ENCODE measurements at regions not wholly inside any gene's neighbourhood (a gene's known extent, or its start where the extent isn't known, plus 50 kb on each side); places are given as distances from the start of the nearest gene placed in this dataset.

- DNase-seq, result no peak
- H3K27ac ChIP-seq, result no peak overlapping the region
- H3K36me3 ChIP-seq, result no peaks in the 10 kb centered on the region
- H3K9me3 ChIP-seq (ENCODE audit: severe bottlenecking), result no peaks in the 10 kb centered on the region
- TF ChIP-seq CTCF (IDR thresholded peaks at IDR 0.05; ENCODE audit: low read depth, low read length), result no peak
- H3K4me3 ChIP-seq (ENCODE audit: low read depth, low read length), result no peak overlapping the region
- peaks cover 5% of the 10 kb centered on the region for H3K27me3 ChIP-seq (ENCODE audit: insufficient read depth, low read depth, severe bottlenecking)
Observed at GRCh38 chr16:73288520-73288919, 240.6 kb upstream of the ZFHX3 start.

GRCh38 chr16:73287859-73288405, 240.0 kb upstream of the ZFHX3 start:
- no peak for DNase-seq
- H3K9me3 ChIP-seq (ENCODE audit: severe bottlenecking), result no peaks in the 10 kb centered on the region
- H3K27me3 ChIP-seq (ENCODE audit: insufficient read depth, low read depth, severe bottlenecking), result peaks cover 5% of the 10 kb centered on the region
- no peaks in the 10 kb centered on the region for H3K36me3 ChIP-seq
- H3K27ac ChIP-seq, result no peak overlapping the region
- no peak overlapping the region for H3K4me3 ChIP-seq (ENCODE audit: low read depth, low read length)
- TF ChIP-seq CTCF (IDR thresholded peaks at IDR 0.05; ENCODE audit: low read depth, low read length), result no peak

GRCh38 chr16:73286346-73287267, 238.7 kb upstream of the ZFHX3 start:
- DNase-seq, result no peak
- Histone ChIP-seq H3K27me3 (ENCODE audit: insufficient read depth, low read depth, severe bottlenecking) (peaks cover 2% of the 10 kb centered on the region), H3K9me3 (ENCODE audit: severe bottlenecking) (no peaks in the 10 kb centered on the region), H3K36me3 (no peaks in the 10 kb centered on the region), H3K4me3 (ENCODE audit: low read depth, low read length) (no peak overlapping the region), H3K27ac (no peak overlapping the region)
- no peak for TF ChIP-seq CTCF (IDR thresholded peaks at IDR 0.05; ENCODE audit: low read depth, low read length)

GRCh38 chr16:73285436-73286201, 237.7 kb upstream of the ZFHX3 start:
- no peak overlapping the region for H3K4me3 ChIP-seq (ENCODE audit: low read depth, low read length)
- H3K27me3 ChIP-seq (ENCODE audit: insufficient read depth, low read depth, severe bottlenecking), result no peaks in the 10 kb centered on the region
- H3K27ac ChIP-seq, result no peak overlapping the region
- no peaks in the 10 kb centered on the region for H3K36me3 ChIP-seq
- H3K9me3 ChIP-seq (ENCODE audit: severe bottlenecking), result no peaks in the 10 kb centered on the region
- no peak for TF ChIP-seq CTCF (IDR thresholded peaks at IDR 0.05; ENCODE audit: low read depth, low read length)
- DNase-seq, result no peak

GRCh38 chr16:73280388-73280787, 232.5 kb upstream of the ZFHX3 start:
- no peak overlapping the region for H3K4me3 ChIP-seq (ENCODE audit: low read depth, low read length)
- H3K9me3 ChIP-seq (ENCODE audit: severe bottlenecking), result no peaks in the 10 kb centered on the region
- no peaks in the 10 kb centered on the region for H3K36me3 ChIP-seq
- no peak for TF ChIP-seq CTCF (IDR thresholded peaks at IDR 0.05; ENCODE audit: low read depth, low read length)
- DNase-seq, result no peak
- H3K27ac ChIP-seq, result no peak overlapping the region
- H3K27me3 ChIP-seq (ENCODE audit: insufficient read depth, low read depth, severe bottlenecking), result peaks cover 8% of the 10 kb centered on the region
